HS-27A (cell line): ENCODE measurements at regions not wholly inside any gene's neighbourhood (a gene's known extent, or its start where the extent isn't known, plus 50 kb on each side); places are given as distances from the start of the nearest gene placed in this dataset.
A peak's percentile ranks its signal among the peaks of the same experiment; 100 is the strongest.

Source experiments
- DNase-seq: peaks from one replicate; pipeline ENCODE4 v3.0.0-alpha.2; 2012; ENCODE audit warnings: low read depth, missing footprints

- no peak for DNase-seq
Observed at GRCh38 chr2:198408171-198408570, 603.8 kb downstream of the PLCL1 start.

DNA sequence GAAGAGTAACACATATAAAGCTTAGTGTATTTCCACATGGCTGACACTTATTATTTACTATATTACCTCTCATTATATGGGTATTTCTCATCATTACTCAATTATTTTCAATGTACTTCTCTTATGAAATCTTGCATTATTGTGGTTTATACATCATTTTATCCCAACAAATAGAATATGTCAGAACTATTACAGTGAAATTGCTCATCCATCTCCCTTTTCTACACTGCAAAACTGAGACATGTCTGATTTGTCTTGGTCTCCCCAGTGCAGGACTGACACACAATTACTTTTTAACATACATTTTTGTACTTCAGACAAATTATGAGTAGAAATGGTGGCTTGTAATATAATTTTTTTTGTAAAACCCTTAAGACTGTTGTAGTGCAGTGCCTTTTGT lies 600.9 kb downstream of the PLCL1 start:
- DNase-seq, result no peak

- DNase-seq, result no peak
Observed at GRCh38 chr2:198401644-198402043, 597.3 kb downstream of the PLCL1 start.

DNA sequence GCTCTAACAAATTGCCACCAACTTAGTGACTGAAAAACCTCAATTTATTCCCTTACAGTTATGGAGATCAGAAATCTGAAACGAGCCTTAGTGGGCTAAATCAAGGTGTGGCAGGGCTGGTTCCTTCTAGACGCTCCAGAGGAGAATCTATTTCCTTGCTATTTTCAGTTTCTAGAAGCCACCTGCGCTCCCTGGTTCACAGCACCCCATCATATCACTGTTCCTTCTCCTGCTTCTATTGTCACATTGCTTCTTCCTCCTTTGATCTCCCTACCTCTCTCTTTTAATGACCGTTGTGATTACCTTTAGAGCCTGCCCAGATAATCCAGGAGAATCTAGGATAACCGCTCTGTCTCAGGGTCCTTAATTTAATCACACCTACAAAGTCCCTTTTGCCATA lies 596.6 kb downstream of the PLCL1 start:
- DNase-seq, result no peak

- no peak for DNase-seq
Observed at GRCh38 chr2:198394208-198394607, 589.8 kb downstream of the PLCL1 start.

- DNase-seq, result no peak
Observed at GRCh38 chr2:198390670-198391069, 586.3 kb downstream of the PLCL1 start.

GRCh38 chr2:198387677-198388076 lies 583.3 kb downstream of the PLCL1 start:
- DNase-seq, result no peak

DNA sequence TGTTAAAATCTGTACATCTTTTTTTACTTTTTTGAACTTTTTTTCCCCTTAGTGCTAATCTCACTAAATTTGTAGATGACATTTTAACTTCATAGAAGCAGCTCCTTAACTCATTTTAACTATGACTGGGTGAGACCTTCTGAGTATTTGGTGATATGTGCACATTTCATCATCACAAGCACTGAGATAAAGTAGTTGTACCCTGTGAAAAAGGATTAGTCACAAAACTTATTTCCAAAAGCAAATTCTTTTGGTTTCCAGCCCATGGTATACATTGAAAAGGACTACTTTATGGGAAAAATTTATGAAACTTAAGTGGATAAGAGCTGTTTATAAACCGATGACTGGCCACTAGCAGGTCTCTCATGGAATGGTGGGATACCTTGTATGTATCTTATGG lies 581.5 kb downstream of the PLCL1 start:
- no peak for DNase-seq

- DNase-seq, result no peak
Observed at GRCh38 chr2:198385326-198385725, 580.9 kb downstream of the PLCL1 start.

DNA sequence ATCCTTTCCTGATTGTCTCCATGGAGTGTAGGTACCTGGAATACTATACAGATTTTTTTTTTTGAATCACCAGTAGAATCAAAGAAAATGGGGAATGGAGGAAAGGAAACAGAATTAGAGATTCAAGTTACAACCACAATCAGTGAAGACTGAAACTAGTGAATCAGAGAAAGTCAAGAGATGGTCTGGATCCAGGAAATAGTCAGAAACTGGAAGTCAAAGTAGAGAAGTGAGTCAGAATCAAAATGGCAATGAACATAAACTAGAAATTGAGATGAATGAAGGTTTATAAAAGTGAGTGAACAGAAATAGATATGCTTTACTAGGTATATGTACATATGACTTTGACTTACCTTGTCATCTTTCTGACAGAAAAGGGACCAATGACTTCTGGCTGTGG lies 579.0 kb downstream of the PLCL1 start:
- no peak for DNase-seq

GRCh38 chr2:198382811-198383210 lies 578.4 kb downstream of the PLCL1 start:
- no peak for DNase-seq

GRCh38 chr2:198376677-198377076 lies 572.3 kb downstream of the PLCL1 start:
- no peak for DNase-seq

DNA sequence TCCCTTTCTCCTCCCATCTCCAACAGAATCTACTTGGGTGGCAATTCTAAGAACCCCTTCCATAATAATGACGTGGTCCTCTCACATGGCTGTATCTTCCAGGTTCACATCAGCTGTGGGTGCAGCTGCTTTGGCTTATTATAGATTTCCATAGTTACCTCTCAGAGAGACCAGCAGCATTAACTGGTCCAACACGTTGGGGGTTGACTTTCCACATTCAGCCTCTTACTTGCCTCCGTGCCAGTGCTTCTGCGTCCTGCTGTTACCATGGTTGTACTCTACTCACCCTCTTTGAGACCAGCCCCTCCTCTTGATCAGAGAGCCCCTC lies 570.7 kb downstream of the PLCL1 start:
- DNase-seq, result no peak

GRCh38 chr2:198374375-198375082 lies 570.1 kb downstream of the PLCL1 start:
- DNase-seq, result peak; percentile 20

- no peak for DNase-seq
Observed at GRCh38 chr2:198371921-198372543, 567.6 kb downstream of the PLCL1 start.

- DNase-seq, result no peak
Observed at GRCh38 chr2:198371329-198371728, 566.9 kb downstream of the PLCL1 start.

- DNase-seq, result no peak
Observed at GRCh38 chr2:198368089-198368488, 563.7 kb downstream of the PLCL1 start.

DNA sequence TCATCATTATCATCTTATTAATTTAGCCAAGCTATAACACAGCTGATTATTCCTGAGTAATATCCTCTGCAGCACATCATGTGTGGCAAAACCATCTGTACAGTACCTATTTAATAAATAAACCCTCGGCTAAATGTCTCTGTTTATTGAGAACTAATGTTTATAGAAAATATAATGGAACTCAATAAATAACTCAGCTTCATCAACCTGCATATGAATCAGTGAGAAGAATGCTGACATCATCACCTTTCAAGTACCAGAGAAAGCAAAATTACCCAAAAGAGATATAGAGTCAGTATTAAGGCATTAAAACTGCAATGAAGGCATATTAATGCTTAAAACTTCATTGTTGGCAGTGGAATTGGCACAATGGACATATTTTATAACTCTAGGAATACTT lies 558.3 kb downstream of the PLCL1 start:
- DNase-seq, result no peak

GRCh38 chr2:198359308-198359707 lies 554.9 kb downstream of the PLCL1 start:
- no peak for DNase-seq

DNA sequence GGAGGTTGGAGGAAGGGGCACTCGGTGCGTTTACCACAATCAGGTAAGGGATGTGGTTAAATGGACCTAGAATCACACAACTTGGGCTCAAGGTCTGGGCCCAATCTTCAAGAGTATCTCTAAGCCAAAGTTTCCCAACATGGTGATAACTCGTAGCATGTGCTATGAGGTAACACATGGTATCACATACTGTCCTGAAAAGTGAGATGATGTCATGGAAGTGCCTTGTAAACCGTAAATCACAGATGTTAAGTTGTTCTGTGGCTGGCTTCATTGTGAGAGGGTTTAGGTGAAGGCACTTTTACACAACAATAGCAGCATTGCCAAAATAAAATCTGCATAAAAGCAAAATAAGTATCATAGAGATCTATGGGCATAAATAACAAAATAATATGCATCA lies 551.8 kb downstream of the PLCL1 start:
- DNase-seq, result no peak

DNA sequence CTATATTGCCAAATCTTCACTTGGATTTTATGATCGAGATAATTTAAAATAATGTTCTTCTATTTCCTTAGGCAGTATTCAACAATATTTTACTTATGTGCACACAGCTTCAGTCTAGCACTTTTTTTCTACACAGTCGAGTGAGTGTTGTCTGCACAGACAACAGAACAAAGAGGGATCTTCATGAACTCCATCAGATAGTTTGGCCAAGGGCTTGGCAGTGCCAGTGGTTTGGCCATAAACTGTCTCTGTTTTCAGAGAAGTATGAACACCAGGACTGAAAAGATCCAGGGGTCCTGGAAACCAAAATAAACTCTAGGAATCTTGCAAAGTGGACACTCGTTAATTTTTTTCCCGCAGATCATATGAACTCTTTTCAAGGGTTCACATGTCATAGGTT lies 547.3 kb downstream of the PLCL1 start:
- DNase-seq, result no peak

GRCh38 chr2:198347946-198348345 lies 543.6 kb downstream of the PLCL1 start:
- peak; percentile 8 for DNase-seq

DNA sequence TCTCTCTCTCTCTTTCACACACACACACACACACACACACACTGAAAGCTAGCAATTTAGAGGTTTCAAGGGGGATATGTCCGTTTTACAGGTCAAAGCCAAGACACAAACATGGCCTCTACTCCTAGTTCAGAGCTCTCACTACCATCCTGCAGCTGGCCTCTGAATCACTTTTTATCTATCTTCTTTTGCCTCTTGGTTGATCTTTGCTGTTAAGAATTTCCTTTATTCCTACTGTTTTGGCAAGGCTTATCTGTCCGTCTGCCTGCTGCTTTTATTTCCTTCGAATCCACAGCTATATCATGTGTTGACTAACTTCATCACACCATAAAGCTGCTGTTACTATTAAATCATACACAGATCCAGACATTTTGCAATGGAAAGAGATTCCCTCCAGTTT lies 543.0 kb downstream of the PLCL1 start:
- DNase-seq, result peak; percentile 1

DNA sequence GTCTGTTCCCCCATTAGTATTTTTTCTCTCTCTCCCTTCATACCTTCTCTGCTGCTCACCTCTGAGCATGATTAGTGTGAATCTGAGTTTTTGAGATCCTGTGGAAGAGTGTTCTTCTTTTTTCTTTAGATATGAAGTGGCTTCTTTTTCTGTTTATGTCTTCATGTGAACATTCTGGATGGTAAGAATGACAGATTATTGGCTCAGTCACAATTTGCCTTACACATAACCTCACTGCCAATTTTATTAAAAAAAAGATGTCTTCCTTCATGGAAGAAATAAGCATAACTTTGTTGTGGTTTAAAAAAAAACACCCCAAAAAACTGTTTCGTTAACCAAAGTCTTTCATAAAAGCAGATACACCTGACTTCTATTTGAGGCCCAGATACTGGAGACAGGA lies 539.1 kb downstream of the PLCL1 start:
- no peak for DNase-seq
